Tibial nerve (tissue), 4 donors: ENCODE measurements at regions not wholly inside any gene's neighbourhood (a gene's known extent, or its start where the extent isn't known, plus 50 kb on each side); places are given as distances from the start of the nearest gene placed in this dataset.
A peak's percentile ranks its signal among the peaks of the same experiment; 100 is the strongest.

Source experiments
- DNase-seq, 2 donors: peaks; one replicate each; pipeline ENCODE4 v3.0.0-alpha.2; 2019; ENCODE audit warnings: low spot score in 2 of 2
- H3K27ac ChIP-seq, 4 donors: fragments of 200-600 bp; sonication (generic) in 3 of 4; one replicate each; pipeline ENCODE4 v1.5.1; 2017 to 2019; ENCODE audit warnings: mild to moderate bottlenecking in 1 of 4
- H3K27me3 ChIP-seq, 2 donors: fragments of 200-600 bp; sonication (generic) in 1 of 2; one replicate each; pipeline versions ENCODE4 v1.5.1 to v1.6.0; 2017 to 2019
- H3K36me3 ChIP-seq, 3 donors: fragments of 200-600 bp; sonication (generic); one replicate each; pipeline ENCODE4 v1.5.1; 2018 to 2019
- H3K4me1 ChIP-seq, 4 donors: fragments of 200-600 bp; sonication (generic) in 3 of 4; one replicate each; pipeline ENCODE4 v1.5.1; 2017 to 2019
- H3K4me3 ChIP-seq, 4 donors: fragments of 200-600 bp; sonication (generic) in 3 of 4; one replicate each; pipeline ENCODE4 v1.5.1; 2017 to 2019; ENCODE audit warnings: mild to moderate bottlenecking in 1 of 4, moderate library complexity in 1 of 4
- H3K9me3 ChIP-seq, 4 donors: fragments of 200-600 bp; sonication (generic) in 3 of 4; one replicate each; pipeline ENCODE4 v1.5.1; 2017 to 2019
- CTCF ChIP-seq, 5 experiments: fragments of 200-600 bp in 3 of 5; fragments of 450-650 bp in 2 of 5; sonication (generic) in 3 of 5; IDR thresholded peaks; one replicate each; pipeline ENCODE4 v1.5.1; 2016 to 2019; ENCODE audit warnings: antibody characterized with exemption in 5 of 5, mild to moderate bottlenecking in 3 of 5, moderate library complexity in 2 of 5
- EP300 ChIP-seq, 2 donors: sonication (generic); formaldehyde crosslinking; IDR thresholded peaks; one replicate each; pipeline ENCODE4 v1.6.1; 2017; ENCODE audit warnings: antibody characterized with exemption in 2 of 2, mild to moderate bottlenecking in 1 of 2
- POLR2A ChIP-seq, 2 donors: fragments of 450-650 bp; IDR thresholded peaks; one replicate each; pipeline ENCODE4 v1.6.1; 2017; ENCODE audit warnings: antibody characterized with exemption in 2 of 2, mild to moderate bottlenecking in 2 of 2, moderate library complexity in 2 of 2
- WGBS, 2 donors: methylation state at CpG; one replicate each; pipeline ENCODE4 v1.1.5; 2018; 5-methylcytosine and 5-hydroxymethylcytosine counted together

- DNase-seq, result no peak
- WGBS, 2 donors, result 92 to 97% methylated on average over 7 of the region's 7 CpGs
Observed at GRCh38 chr2:215603440-215603839, 167.6 kb upstream of the FN1 start.

GRCh38 chr2:215602997-215603396 lies 167.1 kb upstream of the FN1 start:
- DNase-seq, result no peak
- Histone ChIP-seq H3K27me3 (no peaks in the 10 kb centered on the region), H3K9me3 (no peaks in the 10 kb centered on the region), H3K4me1 (peaks cover 0 to 7% (median 0%) of the 10 kb centered on the region in 4 donors), H3K27ac (no peak overlapping the region), H3K4me3 (no peak overlapping the region), H3K36me3 (no peaks in the 10 kb centered on the region)
- 44 to 45% methylated on average over 3 of the region's 3 CpGs for WGBS, 2 donors
- TF ChIP-seq CTCF (IDR thresholded peaks at IDR 0.05), result no peak
- no peak for TF ChIP-seq EP300 (IDR thresholded peaks at IDR 0.05)
- no peak for TF ChIP-seq POLR2A (IDR thresholded peaks at IDR 0.05)

More at GRCh38 chr2:215603440-215603839, 167.6 kb upstream of the FN1 start:
- no peaks in the 10 kb centered on the region for H3K27me3 ChIP-seq
- no peak overlapping the region for H3K27ac ChIP-seq
- H3K9me3 ChIP-seq, result no peaks in the 10 kb centered on the region
- H3K36me3 ChIP-seq, result no peaks in the 10 kb centered on the region
- H3K4me1 ChIP-seq, result peaks cover 0 to 7% (median 0%) of the 10 kb centered on the region in 4 donors
- TF ChIP-seq CTCF (IDR thresholded peaks at IDR 0.05), result no peak
- no peak for TF ChIP-seq EP300 (IDR thresholded peaks at IDR 0.05)
- TF ChIP-seq POLR2A (IDR thresholded peaks at IDR 0.05), result no peak
- H3K4me3 ChIP-seq, result no peak overlapping the region

GRCh38 chr2:215601990-215602721 lies 166.3 kb upstream of the FN1 start:
- Histone ChIP-seq H3K4me3 (no peak overlapping the region), H3K27me3 (no peaks in the 10 kb centered on the region), H3K27ac (no peak overlapping the region), H3K36me3 (no peaks in the 10 kb centered on the region), H3K9me3 (no peaks in the 10 kb centered on the region), H3K4me1 (peaks cover 0 to 7% (median 0%) of the 10 kb centered on the region in 4 donors)
- TF ChIP-seq POLR2A (IDR thresholded peaks at IDR 0.05), result no peak
- TF ChIP-seq CTCF (IDR thresholded peaks at IDR 0.05), result no peak
- peak in 1 of 2 donors; percentile 23 for TF ChIP-seq EP300 (IDR thresholded peaks at IDR 0.05)
- no peak for DNase-seq
- WGBS, 2 donors, result 47 to 52% methylated on average over 2 of the region's 2 CpGs

- DNase-seq, result no peak
- no peak overlapping the region for H3K27ac ChIP-seq
Observed at GRCh38 chr2:215601526-215601925, 165.7 kb upstream of the FN1 start.

More at GRCh38 chr2:215601526-215601925, 165.7 kb upstream of the FN1 start:
- Histone ChIP-seq H3K4me3 (no peak overlapping the region), H3K36me3 (no peaks in the 10 kb centered on the region), H3K4me1 (peaks cover 0 to 7% (median 0%) of the 10 kb centered on the region in 4 donors), H3K9me3 (no peaks in the 10 kb centered on the region), H3K27me3 (no peaks in the 10 kb centered on the region)
- no peak for TF ChIP-seq CTCF (IDR thresholded peaks at IDR 0.05)
- no peak for TF ChIP-seq EP300 (IDR thresholded peaks at IDR 0.05)
- TF ChIP-seq POLR2A (IDR thresholded peaks at IDR 0.05), result no peak
- WGBS, 2 donors, result 89 to 93% methylated on average over 3 of the region's 3 CpGs
